GM21447 (cell line): ENCODE measurements at regions not wholly inside any gene's neighbourhood (a gene's known extent, or its start where the extent isn't known, plus 50 kb on each side); places are given as distances from the start of the nearest gene placed in this dataset.
"Not testable (repeated sequence)": the region's sequence is repeated elsewhere in the genome, so short reads cannot be mapped to it uniquely, and the experiment has no call there.

Source experiments
- ATAC-seq: cut with Tn5 transposase; IDR thresholded peaks from one replicate; pipeline ENCODE4 v1.9.1; 2021; ENCODE audit not compliant: unreplicated experiment

DNA sequence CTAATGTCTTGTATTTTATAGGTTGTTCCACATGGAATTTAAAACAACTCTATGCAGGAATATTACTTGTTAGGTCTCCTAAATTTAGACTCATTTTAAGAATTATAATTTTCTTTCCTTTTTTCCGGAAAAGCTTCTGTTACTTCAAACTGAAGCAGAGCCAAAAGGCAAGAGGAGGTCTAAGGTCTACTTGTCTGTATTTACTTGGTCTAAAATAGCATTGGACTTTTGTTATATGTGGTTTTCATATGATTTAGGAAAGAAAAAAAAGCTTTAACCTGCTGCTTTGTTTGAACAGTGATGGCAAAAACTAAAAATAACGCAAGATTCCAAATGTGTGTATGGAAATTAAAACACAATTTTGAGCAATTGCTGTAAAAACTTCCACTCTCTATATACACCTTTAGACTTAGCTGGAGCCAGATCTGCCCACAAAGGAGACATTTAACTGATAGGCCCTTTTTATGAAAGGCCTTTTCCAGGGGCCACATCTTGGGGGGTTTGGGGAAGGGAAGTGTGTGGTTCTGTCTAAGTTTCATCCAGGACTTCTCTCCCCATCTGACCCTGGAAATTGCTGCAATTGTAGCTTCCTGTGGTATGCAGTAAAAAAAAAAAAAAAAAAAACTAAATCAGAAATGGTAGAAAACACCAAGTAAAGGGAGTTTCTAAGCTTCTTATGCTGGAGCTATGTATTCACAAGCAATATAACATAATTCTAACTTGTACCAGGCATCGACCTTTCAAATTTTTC is 307.7 kb upstream of the MEF2C start:
- ATAC-seq = no peak

DNA sequence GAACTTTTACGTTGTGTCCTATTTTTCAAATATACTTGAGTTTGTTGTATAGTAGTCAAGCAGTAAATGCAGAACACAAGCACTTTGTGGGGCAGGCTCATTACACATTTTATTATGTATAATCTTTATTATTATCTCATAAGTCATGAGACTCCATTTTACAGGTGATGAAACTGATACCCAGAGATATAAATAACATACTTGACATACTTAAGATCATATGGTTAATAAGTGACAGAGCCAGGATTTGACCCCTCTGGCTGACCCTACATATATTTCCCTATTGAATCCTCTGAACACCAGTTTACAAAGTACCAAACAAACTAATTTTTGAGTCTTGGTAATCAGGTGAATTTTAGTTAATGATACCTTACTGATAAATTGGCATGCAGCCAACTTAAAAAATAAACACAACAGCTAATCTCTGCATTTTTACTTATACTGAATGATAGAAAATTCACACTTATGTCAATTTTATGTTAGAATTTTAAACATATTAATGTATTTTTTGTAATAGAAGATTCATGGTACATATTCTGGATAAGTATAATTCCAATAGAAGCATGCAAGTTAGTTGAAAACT is 305.0 kb upstream of the MEF2C start:
- ATAC-seq = no peak

DNA sequence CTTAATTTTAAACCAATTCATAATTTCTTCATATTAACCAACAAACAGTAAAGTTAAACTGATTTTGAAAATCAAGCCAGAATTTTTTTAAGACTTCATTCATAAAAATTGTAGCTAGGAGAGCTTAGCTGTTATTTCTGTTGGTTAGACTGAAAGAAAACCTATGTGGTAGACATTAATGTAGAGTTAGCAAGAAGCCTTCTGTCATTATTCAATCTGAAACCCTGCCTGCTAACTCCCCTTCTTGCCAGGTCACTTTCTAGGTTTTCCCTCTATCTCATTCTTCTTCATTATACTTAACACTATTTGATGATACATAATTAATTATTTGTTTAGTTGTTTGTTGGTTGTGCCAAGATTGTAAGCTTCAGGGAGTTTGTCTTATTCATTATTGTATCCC is 304.3 kb upstream of the MEF2C start:
- no peak for ATAC-seq

GRCh38 chr5:89181546-89181945 is 298.6 kb upstream of the MEF2C start:
- no peak for ATAC-seq

DNA sequence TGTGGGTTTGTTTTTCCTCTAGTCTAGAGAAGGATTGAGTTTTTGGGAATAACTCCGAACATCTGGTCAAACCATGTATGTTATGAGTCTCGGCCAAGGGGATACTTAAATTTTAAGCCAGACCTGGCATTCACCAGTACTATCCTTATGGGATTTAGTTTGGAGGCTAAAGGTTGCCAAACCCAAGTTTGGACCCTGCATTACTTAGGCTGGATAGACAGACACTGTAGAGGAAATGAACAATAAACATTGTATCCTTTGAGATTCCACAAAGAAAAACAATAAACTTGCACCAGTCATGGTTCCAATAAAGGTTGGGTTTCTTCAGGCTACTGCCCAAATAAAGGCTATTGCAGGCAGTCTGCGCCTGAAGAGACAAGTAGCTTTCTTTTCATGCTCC is 296.7 kb upstream of the MEF2C start:
- no peak for ATAC-seq

DNA sequence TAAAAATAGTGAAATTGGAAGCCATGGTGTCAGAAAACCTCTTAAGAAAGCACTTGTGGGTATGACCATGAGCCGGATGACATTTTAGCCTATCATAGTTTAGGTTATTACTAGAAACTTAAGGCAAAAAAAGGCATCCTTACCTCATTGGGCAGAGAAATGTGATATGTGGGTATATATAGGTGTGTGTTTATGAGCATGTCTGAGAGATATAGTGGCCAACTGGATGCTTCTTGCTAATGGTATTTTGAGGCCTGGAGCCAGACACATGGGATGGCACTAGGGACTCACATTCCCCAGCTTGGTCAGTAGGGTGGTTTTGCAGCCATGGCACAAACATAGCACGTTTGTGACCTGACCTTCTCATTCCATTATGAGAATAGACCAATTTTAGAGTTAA is 295.6 kb upstream of the MEF2C start:
- ATAC-seq = no peak

GRCh38 chr5:89173528-89173927 is 290.5 kb upstream of the MEF2C start:
- ATAC-seq = no peak

DNA sequence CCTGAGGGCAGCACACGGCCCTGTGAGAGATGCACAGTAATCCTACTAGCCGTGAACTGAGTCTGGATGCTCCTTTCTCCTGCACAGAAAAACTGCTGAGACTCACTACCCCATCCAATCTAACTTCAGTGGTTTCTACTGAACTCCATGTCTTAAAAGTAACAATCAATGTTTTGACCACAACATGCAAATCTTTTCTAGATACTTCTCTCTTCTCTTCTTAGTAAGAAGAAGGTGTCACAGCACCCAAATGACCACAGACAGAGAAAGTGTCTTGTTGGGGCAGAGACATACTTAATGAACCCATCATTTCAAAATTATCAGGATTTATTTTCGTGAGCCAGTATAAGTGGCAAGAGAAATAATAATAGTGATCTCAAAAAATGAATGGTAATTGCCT is 285.8 kb upstream of the MEF2C start:
- ATAC-seq = peak; percentile 87

- not testable (repeated sequence) for ATAC-seq
These were observed 281.7 kb upstream of the MEF2C start for GRCh38 chr5:89164703-89165102.

- ATAC-seq = no peak
These were observed 273.2 kb upstream of the MEF2C start for GRCh38 chr5:89156226-89156625.

- ATAC-seq = no peak
These were observed 264.0 kb upstream of the MEF2C start for GRCh38 chr5:89147031-89147430.

DNA sequence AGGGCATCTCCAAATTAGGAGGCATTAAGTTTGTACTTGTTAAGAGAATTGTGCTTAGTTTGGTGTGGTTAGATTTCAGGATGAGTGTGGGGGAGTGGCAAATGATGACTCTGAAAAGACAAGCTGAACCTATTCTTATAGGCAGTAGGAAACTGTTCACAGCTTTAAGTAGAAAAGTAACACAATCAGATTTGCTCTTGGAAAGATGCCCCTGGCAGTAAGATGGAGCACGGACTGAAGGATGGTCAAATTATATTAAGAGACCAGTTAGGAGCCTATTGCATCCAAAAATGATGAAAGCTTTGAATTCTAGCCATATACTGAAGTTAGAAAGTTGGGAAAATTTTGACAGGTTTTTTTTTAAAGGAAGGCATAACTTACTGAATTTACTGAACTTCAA is 254.2 kb upstream of the MEF2C start:
- no peak for ATAC-seq

- ATAC-seq = no peak
These were observed 251.0 kb upstream of the MEF2C start for GRCh38 chr5:89133975-89134374.

DNA sequence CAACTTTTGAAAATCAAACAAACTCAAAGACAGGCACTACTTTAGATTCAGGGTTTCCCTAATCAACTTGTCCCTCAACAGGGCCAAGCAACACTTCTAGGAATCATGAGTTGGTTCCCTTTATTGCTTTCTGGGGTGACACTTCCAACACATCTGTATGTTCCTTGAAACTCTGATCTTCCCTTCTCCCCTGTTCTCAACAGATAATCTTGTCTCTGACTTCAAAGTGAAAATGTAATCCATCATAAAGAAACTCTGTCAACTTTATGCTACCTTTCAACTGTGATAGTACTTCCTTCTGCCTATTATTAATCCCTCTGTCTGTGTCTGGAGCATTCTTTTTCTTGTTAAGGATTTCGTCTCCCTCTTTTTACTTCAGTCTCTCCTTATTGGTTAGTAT is 250.1 kb upstream of the MEF2C start:
- no peak for ATAC-seq

- ATAC-seq = no peak
These were observed 247.9 kb upstream of the MEF2C start for GRCh38 chr5:89130851-89131250.

- no peak for ATAC-seq
These were observed 247.0 kb upstream of the MEF2C start for GRCh38 chr5:89129941-89130340.

- ATAC-seq = no peak
These were observed 246.1 kb upstream of the MEF2C start for GRCh38 chr5:89128906-89129625.

GRCh38 chr5:89128092-89128491 is 245.1 kb upstream of the MEF2C start:
- ATAC-seq = no peak

DNA sequence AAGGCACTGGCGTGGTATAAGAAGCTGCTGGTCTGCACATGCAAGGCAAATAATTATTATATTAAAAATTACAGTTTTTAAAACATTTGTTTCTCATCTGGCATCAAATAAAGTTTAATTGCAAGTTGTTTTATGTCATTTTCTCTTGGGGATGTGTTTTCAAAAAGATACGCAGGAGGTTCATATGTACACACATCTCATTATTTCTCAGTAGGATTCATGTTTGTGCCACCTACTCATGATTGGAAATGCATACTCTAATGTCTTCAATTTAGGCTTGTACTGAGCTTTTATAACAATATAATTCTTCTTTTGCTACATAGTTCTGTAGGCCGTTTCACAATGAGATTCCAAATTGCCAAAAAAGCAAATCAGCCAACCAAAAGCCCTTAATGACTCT is 244.2 kb upstream of the MEF2C start:
- no peak for ATAC-seq

DNA sequence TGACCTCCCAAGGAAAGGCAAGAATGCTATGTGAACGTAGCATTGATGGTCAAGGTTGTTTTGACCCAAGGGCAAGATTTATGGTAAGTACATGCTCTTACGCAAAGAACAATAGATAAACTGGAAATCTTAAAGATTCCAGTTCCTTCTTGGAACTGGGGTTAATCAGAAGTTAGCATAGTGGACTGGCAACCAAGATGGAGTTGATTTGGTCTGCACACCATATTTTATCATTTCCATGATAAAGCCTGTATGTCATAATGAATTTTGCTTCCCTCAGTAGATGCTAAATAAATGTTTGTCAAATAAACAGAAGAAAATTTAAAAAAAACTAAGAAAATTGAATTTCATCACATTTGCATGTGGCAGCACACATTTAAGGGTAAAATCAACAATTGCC is 242.4 kb upstream of the MEF2C start:
- no peak for ATAC-seq

DNA sequence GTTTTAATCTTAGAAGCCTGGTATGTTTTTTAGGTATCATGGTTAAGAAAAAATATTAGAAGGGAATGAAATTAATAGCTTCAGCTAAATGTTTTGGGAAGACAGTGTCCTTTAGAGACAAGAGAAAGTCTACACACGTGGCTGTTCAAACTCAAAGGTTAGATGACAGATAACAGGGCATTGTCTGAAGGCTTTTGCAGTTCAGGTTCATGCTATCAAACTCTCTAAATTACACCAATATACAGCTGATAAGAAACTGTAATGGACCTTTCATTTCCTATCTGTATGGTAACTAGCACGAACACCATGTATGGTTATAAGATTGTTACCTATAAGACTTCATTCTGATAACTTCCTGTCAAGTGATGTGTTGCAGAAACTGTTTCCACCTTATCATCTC is 240.6 kb upstream of the MEF2C start:
- no peak for ATAC-seq

DNA sequence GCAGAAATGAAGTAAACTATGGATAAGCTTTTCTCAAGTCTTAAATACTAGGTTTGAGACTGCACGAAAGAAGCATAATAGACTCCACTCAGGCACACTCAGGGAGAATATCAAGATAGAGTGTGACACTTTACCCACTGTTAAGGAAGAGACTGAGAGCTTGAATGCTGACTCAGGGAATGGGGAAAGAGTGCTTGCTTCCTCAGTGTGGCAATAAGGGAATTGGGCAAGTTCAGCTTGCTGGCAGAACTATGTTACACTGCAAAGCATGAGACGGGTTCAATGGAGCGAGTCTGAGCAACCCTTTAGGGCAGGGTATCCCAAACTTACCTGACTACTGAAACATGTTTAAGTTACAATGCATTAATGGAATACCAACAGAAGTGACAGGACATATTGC is 237.7 kb upstream of the MEF2C start:
- ATAC-seq = no peak
